IMR-90 (cell line): ENCODE measurements at regions not wholly inside any gene's neighbourhood (a gene's known extent, or its start where the extent isn't known, plus 50 kb on each side); places are given as distances from the start of the nearest gene placed in this dataset.

Experiments
- CTCF ChIP-seq: conservative IDR thresholded peaks from 2 replicates; pipeline ENCODE4 v1.5.1; 2012; ENCODE audit warnings: mild to moderate bottlenecking, low read depth, low read length, improper control_type of control experiment
- MAFK ChIP-seq: IDR thresholded peaks from 2 replicates; pipeline ENCODE4 v1.6.1; 2012; ENCODE audit warnings: low read depth, low read length, improper control_type of control experiment
- POLR2A ChIP-seq: IDR thresholded peaks from 2 replicates; pipeline ENCODE4 v1.6.1; 2012; ENCODE audit warnings: mild to moderate bottlenecking, low read depth, low read length
- RAD21 ChIP-seq: IDR thresholded peaks from 2 replicates; pipeline ENCODE4 v1.6.1; 2012; ENCODE audit warnings: low read length, improper control_type of control experiment
- RFX5 ChIP-seq: IDR thresholded peaks from 2 replicates; pipeline ENCODE4 v1.8.0; 2012; ENCODE audit warnings: low read depth, mild to moderate bottlenecking, low read length, moderate library complexity
- USF2 ChIP-seq: fragments of 150-350 bp; IDR thresholded peaks from 2 replicates; pipeline ENCODE4 v1.6.1; 2017; ENCODE audit warnings: mild to moderate bottlenecking, antibody characterized with exemption, low read length, low read depth

GRCh38 chr2:139600166-139600565 is 820.0 kb upstream of the NXPH2 start:
- TF ChIP-seq CTCF, result no peak
- no peak for TF ChIP-seq RAD21
- TF ChIP-seq POLR2A, result no peak
- TF ChIP-seq MAFK, result no peak
- no peak for TF ChIP-seq USF2
- no peak for TF ChIP-seq RFX5
